Panc1 (cell line): ENCODE measurements at regions not wholly inside any gene's neighbourhood (a gene's known extent, or its start where the extent isn't known, plus 50 kb on each side); places are given as distances from the start of the nearest gene placed in this dataset.

Experiments
- ATAC-seq: fragments of 200-7000 bp; cut with Tn5 transposase; 2 replicates; pipeline ENCODE4 v1.9.1; 2020; ENCODE audit warnings: mild to moderate bottlenecking, moderate library complexity
- BruUV-seq: library from RNA; stranded (reverse); fragments of 400-500 nt; replicated peaks from 2 replicates; lab custom pipeline; 2021; lab: Mats Ljungman, UMichigan
- CTCF ChIA-PET: fragments of 300-600 bp; sonication (Branson Sonifier 250); formaldehyde crosslinking; loops from one replicate; lab custom pipeline; 2022; ENCODE audit warnings: antibody characterized with exemption; lab: Charles Lee
- POLR2A ChIA-PET: fragments of 300-600 bp; sonication (Branson Sonifier 250); formaldehyde crosslinking; loops from one replicate; lab custom pipeline; 2022; ENCODE audit warnings: antibody characterized with exemption; lab: Charles Lee
- DNase-seq: peaks from one replicate; pipeline ENCODE4 v3.0.0-alpha.2; 2010; ENCODE audit warnings: low read depth, low spot score
- H3K27ac ChIP-seq: 2 replicates; pipeline ENCODE4 v1.5.1; 2011; ENCODE audit warnings: mild to moderate bottlenecking, low read length, inconsistent platforms
- H3K27me3 ChIP-seq: fragments of 200-500 bp; sonication (Bioruptor generic); 2 replicates; pipeline ENCODE4 v1.6.0; 2014; ENCODE audit warnings: low read length, inconsistent platforms; ENCODE audit not compliant: control insufficient read depth, insufficient read depth
- H3K36me3 ChIP-seq: fragments of 200-500 bp; sonication (Bioruptor generic); 2 replicates; pipeline ENCODE4 v1.5.1; 2014; ENCODE audit warnings: inconsistent platforms, mild to moderate bottlenecking, low read length, moderate library complexity; ENCODE audit not compliant: control insufficient read depth, insufficient read depth
- H3K4me1 ChIP-seq: 2 replicates; pipeline ENCODE4 v1.5.1; 2011; ENCODE audit warnings: inconsistent platforms, mild to moderate bottlenecking, low read length, moderate library complexity; ENCODE audit not compliant: control insufficient read depth, insufficient read depth
- H3K4me3 ChIP-seq, 2 experiments: 2 replicates each; pipeline ENCODE4 v1.5.1; 2011 to 2012; ENCODE audit warnings: low read depth in 2 of 2, low read length in 2 of 2, mild to moderate bottlenecking in 2 of 2, inconsistent platforms in 1 of 2, moderate library complexity in 1 of 2
- H3K9me3 ChIP-seq: fragments of 200-500 bp; sonication (Bioruptor generic); 2 replicates; pipeline ENCODE4 v1.5.1; 2014; ENCODE audit warnings: low read depth, mild to moderate bottlenecking, inconsistent platforms, low read length, moderate library complexity; ENCODE audit not compliant: control insufficient read depth, insufficient read depth
- CTCF ChIP-seq: fragments of 450-650 bp; IDR thresholded peaks from 2 replicates; pipeline ENCODE4 v1.5.1; 2017; ENCODE audit warnings: mild to moderate bottlenecking
- POLR2AphosphoS5 ChIP-seq: IDR thresholded peaks from 2 replicates; pipeline ENCODE4 v1.6.1; 2012; ENCODE audit warnings: mild to moderate bottlenecking, low read depth, low read length, moderate library complexity
- SIN3A ChIP-seq: IDR thresholded peaks from 2 replicates; pipeline ENCODE4 v1.6.1; 2012; ENCODE audit warnings: low read depth, mild to moderate bottlenecking, low read length, moderate library complexity, borderline replicate concordance; ENCODE audit not compliant: insufficient read depth
- TCF7L2 ChIP-seq: IDR thresholded peaks from 2 replicates; pipeline ENCODE4 v1.6.1; 2011; ENCODE audit warnings: mild to moderate bottlenecking, low read depth, low read length, inconsistent platforms
- in situ Hi-C: cut with HindIII; loops from 2 replicates; pipeline ENCODE4 v1.10.0; 2016; ENCODE audit warnings: low sequenced_read_pairs, low pct_unique_long_range_greater_than_20kb
- intact Hi-C: fragments of 100-400 bp; cut with micrococcal nuclease; formaldehyde crosslinking; loops from one replicate; pipeline ENCODE4 v1.10.0; 2022; ENCODE audit not compliant: unreplicated experiment
- TF ChIP-seq, protein P1 (sequence below), 2 experiments: IDR thresholded peaks; 2 replicates each; pipeline ENCODE4 v1.6.1; 2011 to 2012; ENCODE audit warnings: low read depth in 2 of 2, control low read depth in 1 of 2, low read length in 1 of 2, mild to moderate bottlenecking in 1 of 2, moderate library complexity in 1 of 2; ENCODE audit not compliant: insufficient read depth in 1 of 2

DNA sequence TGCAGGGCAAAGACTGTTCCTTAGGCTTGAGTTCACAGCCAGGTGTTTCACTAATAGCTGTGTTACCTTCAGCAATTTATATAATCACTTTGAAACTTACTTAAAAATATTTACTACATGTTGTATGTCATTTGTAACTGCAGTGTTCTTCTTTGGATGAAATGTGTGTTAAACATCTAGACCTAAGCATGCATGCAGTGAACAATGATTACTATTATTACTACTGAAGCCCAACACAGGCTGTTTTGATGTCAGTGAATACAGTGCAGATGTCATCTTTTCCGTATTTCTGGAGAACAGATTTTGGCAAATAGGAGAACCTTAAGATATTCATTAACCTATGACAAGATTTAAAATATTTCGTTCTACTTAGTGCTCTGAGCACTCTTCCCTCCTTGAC is 101.8 kb upstream of the ANK2 start:
- H3K27ac ChIP-seq: no peak overlapping the region
- CTCF ChIA-PET: no interaction called here

DNA sequence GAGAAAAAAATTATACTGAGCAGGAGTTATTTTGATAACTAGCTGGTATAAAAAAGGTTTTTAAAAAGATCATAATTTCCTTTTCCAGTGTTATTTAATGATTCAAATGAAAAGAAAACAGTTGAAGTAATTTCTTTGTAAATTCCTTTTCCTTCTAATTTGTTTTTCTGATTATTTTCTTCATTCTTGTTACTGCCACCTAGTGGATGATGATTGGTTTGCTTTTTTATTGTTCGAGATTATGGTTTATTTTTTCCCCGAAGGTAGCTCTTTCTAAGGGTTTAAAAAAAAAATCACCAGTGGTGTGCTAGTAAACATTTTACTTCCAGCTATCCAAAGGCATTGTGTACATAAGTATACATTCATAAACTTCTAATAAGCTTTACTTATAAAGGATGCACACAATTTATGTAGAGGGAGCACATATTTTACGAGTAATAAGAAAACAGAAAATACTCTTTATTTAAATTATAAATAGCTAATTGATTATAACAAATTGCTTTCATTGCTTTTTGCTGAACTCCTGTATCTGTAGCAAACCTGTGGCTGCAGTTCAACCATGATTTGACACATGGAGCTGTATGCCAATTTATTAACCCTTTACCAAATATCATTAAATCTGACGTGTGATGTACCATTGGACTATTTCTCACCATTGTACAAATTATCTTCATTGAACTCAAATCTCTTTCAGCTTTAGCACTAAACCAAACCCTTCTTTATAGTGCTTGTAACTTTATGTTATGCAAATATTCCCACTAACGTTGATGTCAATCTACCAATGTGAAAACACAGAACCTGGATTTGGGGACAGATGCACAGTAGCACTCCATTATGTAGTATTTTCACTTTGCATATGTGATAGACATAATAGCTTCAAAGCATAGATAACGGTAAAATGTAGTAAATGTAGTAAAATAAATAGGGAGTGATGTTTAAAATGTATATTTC is 97.8 kb upstream of the ANK2 start:
- H3K27ac ChIP-seq: no peak overlapping the region
- H3K9me3 ChIP-seq: no peaks in the 10 kb centered on the region
- no peaks in the 10 kb centered on the region for H3K4me1 ChIP-seq
- intact Hi-C loops (no loop called here), in situ Hi-C loops (no loop called here)
- TF ChIP-seq CTCF (peak; percentile 54; the same call in 1 of the 2 replicates), POLR2AphosphoS5 (no peak)
- DNase-seq: no peak
- BruUV-seq: no TSS peak
- H3K36me3 ChIP-seq: no peaks in the 10 kb centered on the region
- ChIA-PET POLR2A (no interaction called here), CTCF (no interaction called here)
- ATAC-seq: no peak
- no peak overlapping the region for H3K4me3 ChIP-seq
- no peaks in the 10 kb centered on the region for H3K27me3 ChIP-seq

More for the DNA sequence above, 101.8 kb upstream of the ANK2 start:
- in situ Hi-C loops (no loop called here), intact Hi-C loops (no loop called here)
- no peak overlapping the region for H3K4me3 ChIP-seq
- no peaks in the 10 kb centered on the region for H3K9me3 ChIP-seq
- POLR2A ChIA-PET: no interaction called here
- ATAC-seq (no peak), DNase-seq (no peak)
- no TSS peak for BruUV-seq
- TF ChIP-seq, protein P1, sequence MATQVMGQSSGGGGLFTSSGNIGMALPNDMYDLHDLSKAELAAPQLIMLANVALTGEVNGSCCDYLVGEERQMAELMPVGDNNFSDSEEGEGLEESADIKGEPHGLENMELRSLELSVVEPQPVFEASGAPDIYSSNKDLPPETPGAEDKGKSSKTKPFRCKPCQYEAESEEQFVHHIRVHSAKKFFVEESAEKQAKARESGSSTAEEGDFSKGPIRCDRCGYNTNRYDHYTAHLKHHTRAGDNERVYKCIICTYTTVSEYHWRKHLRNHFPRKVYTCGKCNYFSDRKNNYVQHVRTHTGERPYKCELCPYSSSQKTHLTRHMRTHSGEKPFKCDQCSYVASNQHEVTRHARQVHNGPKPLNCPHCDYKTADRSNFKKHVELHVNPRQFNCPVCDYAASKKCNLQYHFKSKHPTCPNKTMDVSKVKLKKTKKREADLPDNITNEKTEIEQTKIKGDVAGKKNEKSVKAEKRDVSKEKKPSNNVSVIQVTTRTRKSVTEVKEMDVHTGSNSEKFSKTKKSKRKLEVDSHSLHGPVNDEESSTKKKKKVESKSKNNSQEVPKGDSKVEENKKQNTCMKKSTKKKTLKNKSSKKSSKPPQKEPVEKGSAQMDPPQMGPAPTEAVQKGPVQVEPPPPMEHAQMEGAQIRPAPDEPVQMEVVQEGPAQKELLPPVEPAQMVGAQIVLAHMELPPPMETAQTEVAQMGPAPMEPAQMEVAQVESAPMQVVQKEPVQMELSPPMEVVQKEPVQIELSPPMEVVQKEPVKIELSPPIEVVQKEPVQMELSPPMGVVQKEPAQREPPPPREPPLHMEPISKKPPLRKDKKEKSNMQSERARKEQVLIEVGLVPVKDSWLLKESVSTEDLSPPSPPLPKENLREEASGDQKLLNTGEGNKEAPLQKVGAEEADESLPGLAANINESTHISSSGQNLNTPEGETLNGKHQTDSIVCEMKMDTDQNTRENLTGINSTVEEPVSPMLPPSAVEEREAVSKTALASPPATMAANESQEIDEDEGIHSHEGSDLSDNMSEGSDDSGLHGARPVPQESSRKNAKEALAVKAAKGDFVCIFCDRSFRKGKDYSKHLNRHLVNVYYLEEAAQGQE (IDR thresholded peaks at IDR 0.05; ENCODE audit: insufficient read depth in 1 of 2, low read depth in 2 of 2, low read length in 1 of 2): no peak
- TF ChIP-seq SIN3A: no peak
- TF ChIP-seq CTCF: no peak
- no peak for TF ChIP-seq TCF7L2
- TF ChIP-seq POLR2AphosphoS5: no peak
- no peaks in the 10 kb centered on the region for H3K4me1 ChIP-seq
- H3K36me3 ChIP-seq: no peaks in the 10 kb centered on the region
- H3K27me3 ChIP-seq: no peaks in the 10 kb centered on the region
